Breast epithelium (tissue), 4 donors: ENCODE measurements at regions not wholly inside any gene's neighbourhood (a gene's known extent, or its start where the extent isn't known, plus 50 kb on each side); places are given as distances from the start of the nearest gene placed in this dataset.

ENCODE experiments used
- DNase-seq, 2 donors: peaks; one replicate each; pipeline ENCODE4 v3.0.0-alpha.2; 2019; ENCODE audit warnings: low spot score in 2 of 2
- H3K27ac ChIP-seq, 2 donors: fragments of 200-600 bp; sonication (generic) in 1 of 2; one replicate each; pipeline ENCODE4 v1.5.1; 2016 to 2019; ENCODE audit warnings: mild to moderate bottlenecking in 1 of 2
- H3K27me3 ChIP-seq, 2 donors: fragments of 200-600 bp; sonication (generic) in 1 of 2; one replicate each; pipeline versions ENCODE4 v1.5.1 to v1.6.0; 2017 to 2019; ENCODE audit warnings: control low read depth in 1 of 2, mild to moderate bottlenecking in 1 of 2
- H3K36me3 ChIP-seq: fragments of 200-600 bp; one replicate; pipeline ENCODE4 v1.5.1; 2019
- H3K4me1 ChIP-seq, 2 donors: fragments of 200-600 bp; sonication (generic); one replicate each; pipeline ENCODE4 v1.5.1; 2016 to 2019; ENCODE audit warnings: control low read depth in 1 of 2
- H3K4me3 ChIP-seq, 3 donors: fragments of 200-600 bp; sonication (generic); 1 replicate in 2 of 3; 2 replicates in 1 of 3; pipeline ENCODE4 v1.5.1; 2016 to 2019; ENCODE audit warnings: mild to moderate bottlenecking in 3 of 3, moderate library complexity in 2 of 3
- H3K9me3 ChIP-seq, 2 donors: fragments of 200-600 bp; sonication (generic) in 1 of 2; one replicate each; pipeline ENCODE4 v1.5.1; 2016 to 2019; ENCODE audit warnings: control low read depth in 1 of 2
- CTCF ChIP-seq, 3 donors: fragments of 450-650 bp; IDR thresholded peaks; one replicate each; pipeline ENCODE4 v1.5.1; 2016 to 2017; ENCODE audit warnings: antibody characterized with exemption in 3 of 3, mild to moderate bottlenecking in 3 of 3, moderate library complexity in 3 of 3
- POLR2A ChIP-seq: fragments of 450-650 bp; IDR thresholded peaks from one replicate; pipeline ENCODE4 v1.6.1; 2016; ENCODE audit warnings: antibody characterized with exemption, mild to moderate bottlenecking, moderate library complexity
- POLR2AphosphoS5 ChIP-seq, 3 donors: sonication (generic); formaldehyde crosslinking; IDR thresholded peaks; one replicate each; pipeline ENCODE4 v1.6.1; 2017; ENCODE audit warnings: antibody characterized with exemption in 3 of 3
- intact Hi-C: fragments of 100-400 bp; cut with DNase I; formaldehyde crosslinking; loops from one replicate; pipeline ENCODE4 v1.15.1; 2023; ENCODE audit warnings: low total_unique reads

GRCh38 chr4:119933606-119934005 is 133.0 kb downstream of the MAD2L1 start:
- no peak overlapping the region for H3K27ac ChIP-seq
- no peak for TF ChIP-seq POLR2AphosphoS5 (IDR thresholded peaks at IDR 0.05)
- no peak for TF ChIP-seq CTCF (IDR thresholded peaks at IDR 0.05)
- no peak for TF ChIP-seq POLR2A
- H3K4me3 ChIP-seq, result no peak overlapping the region
- H3K9me3 ChIP-seq, result no peaks in the 10 kb centered on the region
- no peaks in the 10 kb centered on the region for H3K27me3 ChIP-seq
- no peaks in the 10 kb centered on the region for H3K36me3 ChIP-seq
- DNase-seq, result no peak
- no peaks in the 10 kb centered on the region for H3K4me1 ChIP-seq
- intact Hi-C loops, result no loop called here

- H3K9me3 ChIP-seq, result no peaks in the 10 kb centered on the region
- intact Hi-C loops, result no loop called here
- H3K27me3 ChIP-seq, result no peaks in the 10 kb centered on the region
- H3K4me1 ChIP-seq, result no peaks in the 10 kb centered on the region
- TF ChIP-seq POLR2AphosphoS5 (IDR thresholded peaks at IDR 0.05) (no peak), POLR2A (no peak), CTCF (IDR thresholded peaks at IDR 0.05) (no peak)
- no peak for DNase-seq
- H3K4me3 ChIP-seq, result no peak overlapping the region
- H3K27ac ChIP-seq, result no peak overlapping the region
- no peaks in the 10 kb centered on the region for H3K36me3 ChIP-seq
These were observed 134.4 kb downstream of the MAD2L1 start for GRCh38 chr4:119932277-119932676.

GRCh38 chr4:119930546-119930945 is 136.1 kb downstream of the MAD2L1 start:
- DNase-seq, result no peak
- no peaks in the 10 kb centered on the region for H3K27me3 ChIP-seq
- intact Hi-C loops, result no loop called here
- no peaks in the 10 kb centered on the region for H3K4me1 ChIP-seq
- TF ChIP-seq CTCF (IDR thresholded peaks at IDR 0.05) (no peak), POLR2A (no peak), POLR2AphosphoS5 (IDR thresholded peaks at IDR 0.05) (no peak)
- no peak overlapping the region for H3K4me3 ChIP-seq
- H3K9me3 ChIP-seq, result no peaks in the 10 kb centered on the region
- H3K36me3 ChIP-seq, result no peaks in the 10 kb centered on the region
- no peak overlapping the region for H3K27ac ChIP-seq

GRCh38 chr4:119921830-119922229 is 144.8 kb downstream of the MAD2L1 start:
- H3K36me3 ChIP-seq, result no peaks in the 10 kb centered on the region
- no peak for DNase-seq
- H3K9me3 ChIP-seq, result peaks cover 0 to 4% of the 10 kb centered on the region in 2 donors
- H3K27me3 ChIP-seq, result no peaks in the 10 kb centered on the region
- intact Hi-C loops, result no loop called here
- H3K4me1 ChIP-seq, result no peaks in the 10 kb centered on the region
- no peak overlapping the region for H3K27ac ChIP-seq
- H3K4me3 ChIP-seq, result no peak overlapping the region
- no peak for TF ChIP-seq POLR2AphosphoS5 (IDR thresholded peaks at IDR 0.05)
- no peak for TF ChIP-seq CTCF (IDR thresholded peaks at IDR 0.05)

GRCh38 chr4:119906277-119906676 is 160.4 kb downstream of the MAD2L1 start:
- H3K27ac ChIP-seq, result no peak overlapping the region
- peaks cover 0 to 10% of the 10 kb centered on the region in 2 donors for H3K9me3 ChIP-seq
- intact Hi-C loops, result no loop called here
- no peaks in the 10 kb centered on the region for H3K4me1 ChIP-seq
- no peak overlapping the region for H3K4me3 ChIP-seq
- no peaks in the 10 kb centered on the region for H3K36me3 ChIP-seq
- no peak for DNase-seq
- no peak for TF ChIP-seq CTCF (IDR thresholded peaks at IDR 0.05)
- no peak for TF ChIP-seq POLR2A
- TF ChIP-seq POLR2AphosphoS5 (IDR thresholded peaks at IDR 0.05), result no peak
- H3K27me3 ChIP-seq, result no peaks in the 10 kb centered on the region
